ENCODE measurements at regions not wholly inside any gene's neighbourhood (a gene's known extent, or its start where the extent isn't known, plus 50 kb on each side); places are given as distances from the start of the nearest gene placed in this dataset.
"Not testable (repeated sequence)": the region's sequence is repeated elsewhere in the genome, so short reads cannot be mapped to it uniquely, and the experiment has no call there.

GRCh38 chr1:146641534-146641933, 296.6 kb upstream of the NBPF12 start:
- not testable (repeated sequence) for TF ChIP-seq CTCF (conservative IDR thresholded peaks at IDR 0.05 in 1 of 2, IDR thresholded peaks at IDR 0.05 in 1 of 2; ENCODE audit: extremely low read depth in 1 of 2, insufficient read depth in 1 of 2, low read depth in 1 of 2, low read length in 2 of 2); EZH2 (IDR thresholded peaks at IDR 0.05; ENCODE audit: borderline replicate concordance, low read length)
